Neural progenitor cell (in vitro differentiated cells): ENCODE measurements at regions not wholly inside any gene's neighbourhood (a gene's known extent, or its start where the extent isn't known, plus 50 kb on each side); places are given as distances from the start of the nearest gene placed in this dataset.

Experiments
- DNase-seq: peaks from one replicate; pipeline ENCODE4 v3.0.0-alpha.2; 2016; ENCODE audit warnings: low spot score
- H2AFZ ChIP-seq: fragments of 200-600 bp; sonication (generic); replicated peaks from 2 replicates; pipeline ENCODE4 v1.6.1; 2016; ENCODE audit warnings: antibody characterized with exemption
- H3F3A ChIP-seq: fragments of 200-600 bp; sonication (generic); 2 replicates; pipeline ENCODE4 v1.6.1; 2016; ENCODE audit warnings: antibody characterized with exemption, low read depth
- H3K27ac ChIP-seq: fragments of 200-600 bp; sonication (generic); 2 replicates; pipeline ENCODE4 v1.5.1; 2016; ENCODE audit warnings: mild to moderate bottlenecking
- H3K27me3 ChIP-seq: fragments of 200-600 bp; sonication (generic); 2 replicates; pipeline ENCODE4 v1.6.1; 2016; ENCODE audit warnings: mild to moderate bottlenecking, moderate library complexity
- H3K36me3 ChIP-seq: fragments of 200-600 bp; sonication (generic); 2 replicates; pipeline ENCODE4 v1.5.1; 2016
- H3K4me1 ChIP-seq: fragments of 200-600 bp; sonication (generic); 2 replicates; pipeline ENCODE4 v1.6.1; 2016; ENCODE audit warnings: mixed run types
- H3K4me2 ChIP-seq: fragments of 200-600 bp; sonication (generic); 2 replicates; pipeline ENCODE4 v1.6.1; 2016
- H3K4me3 ChIP-seq: fragments of 200-600 bp; sonication (generic); 2 replicates; pipeline ENCODE4 v1.5.1; 2016
- H3K79me2 ChIP-seq: fragments of 200-600 bp; sonication (generic); 2 replicates; pipeline ENCODE4 v1.6.1; 2016; ENCODE audit warnings: low read depth
- H3K9ac ChIP-seq: fragments of 200-600 bp; sonication (generic); 2 replicates; pipeline ENCODE4 v1.6.1; 2016
- H3K9me3 ChIP-seq: fragments of 200-600 bp; sonication (generic); 2 replicates; pipeline ENCODE4 v1.5.1; 2016; ENCODE audit warnings: low read depth
- H4K20me1 ChIP-seq: fragments of 200-600 bp; sonication (generic); 2 replicates; pipeline ENCODE4 v1.6.1; 2016; ENCODE audit warnings: low read depth
- H3K27ac Mint-ChIP-seq: 3 replicates; pipeline ENCODE4 v1.8.0; 2021; ENCODE audit warnings: mixed read lengths
- H3K27me3 Mint-ChIP-seq: 2 replicates; pipeline ENCODE4 v1.8.0; 2022; ENCODE audit warnings: low read depth, mild to moderate bottlenecking, inconsistent platforms, moderate library complexity, mixed read lengths; ENCODE audit not compliant: insufficient read depth
- H3K36me3 Mint-ChIP-seq: 3 replicates; pipeline ENCODE4 v1.8.0; 2021; ENCODE audit warnings: mixed read lengths
- H3K4me1 Mint-ChIP-seq: 3 replicates; pipeline ENCODE4 v1.8.0; 2021; ENCODE audit warnings: mixed read lengths
- H3K4me3 Mint-ChIP-seq: 3 replicates; pipeline ENCODE4 v1.8.0; 2021; ENCODE audit warnings: mild to moderate bottlenecking, moderate library complexity, mixed read lengths
- H3K9me3 Mint-ChIP-seq: 3 replicates; pipeline ENCODE4 v1.8.0; 2020; ENCODE audit warnings: mixed read lengths
- CTCF ChIP-seq: fragments of 200-600 bp; sonication (generic); IDR thresholded peaks from 2 replicates; pipeline ENCODE4 v1.5.1; 2017; ENCODE audit warnings: antibody characterized with exemption, mild to moderate bottlenecking
- EZH2 ChIP-seq: fragments of 200-600 bp; sonication (generic); IDR thresholded peaks from 2 replicates; pipeline ENCODE4 v1.6.1; 2017; ENCODE audit warnings: antibody characterized with exemption, mild to moderate bottlenecking, moderate library complexity
- EZH2phosphoT487 ChIP-seq: fragments of 200-600 bp; sonication (generic); IDR thresholded peaks from 2 replicates; pipeline ENCODE4 v1.6.1; 2017; ENCODE audit warnings: antibody characterized with exemption

GRCh38 chr1:4105300-4105880, 205.3 kb upstream of the C1orf174 start:
- no peaks in the 10 kb centered on the region for H3K36me3 ChIP-seq
- TF ChIP-seq EZH2, result no peak
- TF ChIP-seq EZH2phosphoT487, result no peak
- no peaks in the 10 kb centered on the region for H3K9me3 ChIP-seq
- Mint-ChIP-seq H3K4me1 (peaks cover 39% of the 10 kb centered on the region), H3K27me3 (peaks cover 13% of the 10 kb centered on the region), H3K4me3 (no peak overlapping the region), H3K9me3 (peaks cover 6% of the 10 kb centered on the region), H3K27ac (no peak overlapping the region), H3K36me3 (no peaks in the 10 kb centered on the region)
- H3F3A ChIP-seq, result peaks cover 11% of the 10 kb centered on the region
- H3K27ac ChIP-seq, result no peak overlapping the region
- H3K4me3 ChIP-seq, result no peak overlapping the region
- no peak overlapping the region for H3K4me2 ChIP-seq
- H3K79me2 ChIP-seq, result no peaks in the 10 kb centered on the region
- DNase-seq, result no peak
- no peak overlapping the region for H3K9ac ChIP-seq
- H4K20me1 ChIP-seq, result no peaks in the 10 kb centered on the region
- no peak overlapping the region for H2AFZ ChIP-seq
- no peaks in the 10 kb centered on the region for H3K27me3 ChIP-seq
- H3K4me1 ChIP-seq, result peaks cover 27% of the 10 kb centered on the region

GRCh38 chr1:4106731-4107130, 206.7 kb upstream of the C1orf174 start:
- no peaks in the 10 kb centered on the region for H3K9me3 ChIP-seq
- H3K4me1 ChIP-seq, result peaks cover 20% of the 10 kb centered on the region
- Mint-ChIP-seq H3K27me3 (peaks cover 14% of the 10 kb centered on the region), H3K36me3 (no peaks in the 10 kb centered on the region), H3K4me1 (peaks cover 33% of the 10 kb centered on the region), H3K27ac (no peak overlapping the region), H3K9me3 (peaks cover 6% of the 10 kb centered on the region), H3K4me3 (no peak overlapping the region)
- no peaks in the 10 kb centered on the region for H3K79me2 ChIP-seq
- no peak for TF ChIP-seq CTCF
- no peak for TF ChIP-seq EZH2phosphoT487
- no peak for TF ChIP-seq EZH2
- no peak overlapping the region for H3K27ac ChIP-seq
- no peak for DNase-seq
- no peaks in the 10 kb centered on the region for H3F3A ChIP-seq
- H4K20me1 ChIP-seq, result no peaks in the 10 kb centered on the region
- no peaks in the 10 kb centered on the region for H3K36me3 ChIP-seq
- peaks cover 3% of the 10 kb centered on the region for H3K27me3 ChIP-seq
- no peak overlapping the region for H3K4me3 ChIP-seq
- H3K4me2 ChIP-seq, result no peak overlapping the region
- H2AFZ ChIP-seq, result no peak overlapping the region
- no peak overlapping the region for H3K9ac ChIP-seq

GRCh38 chr1:4107291-4107690, 207.2 kb upstream of the C1orf174 start:
- Histone ChIP-seq H3K4me3 (no peak overlapping the region), H3K36me3 (no peaks in the 10 kb centered on the region), H2AFZ (no peak overlapping the region), H3K4me2 (no peak overlapping the region), H3F3A (no peaks in the 10 kb centered on the region), H3K9me3 (no peaks in the 10 kb centered on the region), H4K20me1 (no peaks in the 10 kb centered on the region), H3K27me3 (peaks cover 3% of the 10 kb centered on the region), H3K4me1 (peaks cover 20% of the 10 kb centered on the region), H3K9ac (no peak overlapping the region), H3K27ac (no peak overlapping the region), H3K79me2 (no peaks in the 10 kb centered on the region)
- H3K4me1 Mint-ChIP-seq, result peaks cover 32% of the 10 kb centered on the region
- no peak overlapping the region for H3K27ac Mint-ChIP-seq
- peaks cover 6% of the 10 kb centered on the region for H3K9me3 Mint-ChIP-seq
- no peak for DNase-seq
- no peak overlapping the region for H3K4me3 Mint-ChIP-seq
- no peak for TF ChIP-seq EZH2phosphoT487
- no peak for TF ChIP-seq CTCF
- no peak for TF ChIP-seq EZH2
- H3K27me3 Mint-ChIP-seq, result peaks cover 15% of the 10 kb centered on the region
- no peaks in the 10 kb centered on the region for H3K36me3 Mint-ChIP-seq

- no peaks in the 10 kb centered on the region for H3F3A ChIP-seq
- H3K4me3 Mint-ChIP-seq, result no peak overlapping the region
- no peak overlapping the region for H3K4me2 ChIP-seq
- no peaks in the 10 kb centered on the region for H3K9me3 ChIP-seq
- no peaks in the 10 kb centered on the region for H3K36me3 Mint-ChIP-seq
- H3K79me2 ChIP-seq, result no peaks in the 10 kb centered on the region
- TF ChIP-seq EZH2phosphoT487 (no peak), EZH2 (no peak), CTCF (no peak)
- H3K9ac ChIP-seq, result no peak overlapping the region
- no peak overlapping the region for H2AFZ ChIP-seq
- H3K36me3 ChIP-seq, result no peaks in the 10 kb centered on the region
- peaks cover 12% of the 10 kb centered on the region for H3K9me3 Mint-ChIP-seq
- peaks cover 20% of the 10 kb centered on the region for H3K4me1 ChIP-seq
- H3K27me3 ChIP-seq, result peaks cover 3% of the 10 kb centered on the region
- peaks cover 15% of the 10 kb centered on the region for H3K27me3 Mint-ChIP-seq
- H4K20me1 ChIP-seq, result no peaks in the 10 kb centered on the region
- H3K4me1 Mint-ChIP-seq, result peaks cover 30% of the 10 kb centered on the region
- DNase-seq, result no peak
- H3K4me3 ChIP-seq, result no peak overlapping the region
- H3K27ac ChIP-seq, result no peak overlapping the region
- H3K27ac Mint-ChIP-seq, result peak overlapping the region; percentile 76
These were observed 208.3 kb upstream of the C1orf174 start for GRCh38 chr1:4108331-4108730.
